Upper lobe of left lung (tissue), 6 donors: ENCODE measurements at regions not wholly inside any gene's neighbourhood (a gene's known extent, or its start where the extent isn't known, plus 50 kb on each side); places are given as distances from the start of the nearest gene placed in this dataset.
"Not testable (repeated sequence)": the region's sequence is repeated elsewhere in the genome, so short reads cannot be mapped to it uniquely, and the experiment has no call there.

Source experiments
- ATAC-seq, 2 donors: fragments of 200-7000 bp; cut with Tn5 transposase; one replicate each; pipeline ENCODE4 v1.9.1; 2022; ENCODE audit warnings: mild to moderate bottlenecking in 2 of 2, moderate library complexity in 2 of 2; ENCODE audit not compliant: low FRiP score in 2 of 2
- DNase-seq, 2 donors: peaks; one replicate each; pipeline ENCODE4 v3.0.0-alpha.2; 2019 to 2020
- H3K27ac ChIP-seq, 4 donors: fragments of 200-600 bp; sonication (generic); one replicate each; pipeline ENCODE4 v1.5.1; 2016 to 2019
- H3K27me3 ChIP-seq, 4 donors: fragments of 200-600 bp; sonication (generic); one replicate each; pipeline ENCODE4 v1.5.1; 2017 to 2019
- H3K36me3 ChIP-seq, 4 donors: fragments of 200-600 bp; sonication (generic); one replicate each; pipeline ENCODE4 v1.5.1; 2016 to 2019
- H3K4me1 ChIP-seq, 4 donors: fragments of 200-600 bp; sonication (generic); one replicate each; pipeline ENCODE4 v1.5.1; 2018 to 2019
- H3K4me3 ChIP-seq, 4 donors: fragments of 200-600 bp; sonication (generic); one replicate each; pipeline ENCODE4 v1.5.1; 2017 to 2019; ENCODE audit warnings: mild to moderate bottlenecking in 2 of 4, moderate library complexity in 1 of 4
- H3K9me3 ChIP-seq, 4 donors: fragments of 200-600 bp; sonication (generic); one replicate each; pipeline ENCODE4 v1.5.1; 2018 to 2019
- EP300 ChIP-seq, 4 donors: sonication (generic); formaldehyde crosslinking; IDR thresholded peaks; one replicate each; pipeline ENCODE4 v1.5.1; 2017; ENCODE audit warnings: antibody characterized with exemption in 4 of 4, control low read depth in 2 of 4
- POLR2A ChIP-seq, 4 donors: fragments of 450-650 bp; IDR thresholded peaks; one replicate each; pipeline ENCODE4 v1.5.1; 2016 to 2017; ENCODE audit warnings: antibody characterized with exemption in 4 of 4, mild to moderate bottlenecking in 2 of 4
- POLR2AphosphoS5 ChIP-seq, 2 donors: sonication (generic); formaldehyde crosslinking; IDR thresholded peaks; one replicate each; pipeline ENCODE4 v1.5.1; 2017; ENCODE audit warnings: antibody characterized with exemption in 2 of 2
- whole genome bisulfite sequencing, 2 donors: methylation state at CpG; one replicate each; pipeline ENCODE4 v1.1.5; 2017 to 2018; 5-methylcytosine and 5-hydroxymethylcytosine counted together
- TF ChIP-seq, protein P1 (sequence below), 6 experiments: fragments of 450-650 bp in 4 of 6; fragments of 200-600 bp in 2 of 6; sonication (generic) in 2 of 6; IDR thresholded peaks; one replicate each; pipeline ENCODE4 v1.5.1; 2016 to 2019; ENCODE audit warnings: antibody characterized with exemption in 6 of 6
- donor health status: DM: no; HTN: no; CAD: no; lungs with moderate emphysema.
- donor health status: DM: no; HTN: yes; CAD: no; lungs with severe emphysema.

DNA sequence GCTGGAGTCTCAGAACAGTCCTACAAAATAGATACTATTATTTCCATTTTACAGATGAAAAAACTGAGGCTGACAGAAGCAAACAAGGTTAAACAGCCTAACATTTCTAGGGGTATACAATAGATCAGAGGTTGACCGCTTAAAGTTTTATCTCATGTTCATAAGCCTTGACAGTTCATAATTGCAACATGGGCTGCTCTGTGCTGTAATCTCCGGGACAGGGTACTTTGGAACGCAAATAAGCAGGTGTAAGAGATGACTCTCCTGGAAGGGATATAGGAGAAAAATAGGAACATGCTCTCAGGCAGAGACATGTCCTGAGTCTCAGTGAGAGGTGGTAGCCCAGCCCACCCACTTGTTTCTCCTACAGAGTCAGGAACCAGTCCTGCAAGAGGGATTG lies 72.8 kb upstream of the RBM19 start:
- H3K4me1 ChIP-seq, result no peaks in the 10 kb centered on the region
- no peak for DNase-seq
- H3K36me3 ChIP-seq, result no peaks in the 10 kb centered on the region

DNA sequence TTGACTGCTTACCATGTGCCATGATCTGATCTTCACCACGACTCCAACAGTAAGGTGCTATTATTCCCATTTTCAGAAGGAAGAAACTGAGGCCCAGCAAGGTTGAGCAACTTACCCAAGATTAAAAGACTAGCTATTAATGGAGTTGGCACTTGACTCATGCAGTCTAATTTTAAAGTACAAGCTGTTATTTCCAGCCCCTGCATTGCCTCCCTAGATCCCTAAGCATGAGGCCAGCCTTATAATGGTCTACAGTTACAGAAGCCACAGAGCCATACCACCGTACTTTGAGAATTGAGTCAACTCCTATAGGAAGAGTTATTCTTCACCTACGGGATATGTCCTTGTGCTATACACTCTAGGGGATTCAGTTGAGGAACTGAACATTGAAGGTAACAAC lies 66.7 kb upstream of the RBM19 start:
- no peak overlapping the region for H3K4me3 ChIP-seq
- ATAC-seq, result no peak
- no peaks in the 10 kb centered on the region for H3K36me3 ChIP-seq
- no peak overlapping the region for H3K27ac ChIP-seq
- 89 to 91% methylated on average over 3 of the region's 3 CpGs for WGBS, 2 donors
- no peaks in the 10 kb centered on the region for H3K4me1 ChIP-seq
- H3K27me3 ChIP-seq, result peaks cover 0 to 4% (median 0%) of the 10 kb centered on the region in 4 donors
- no peaks in the 10 kb centered on the region for H3K9me3 ChIP-seq
- no peak for TF ChIP-seq POLR2A (IDR thresholded peaks at IDR 0.05)
- no peak for DNase-seq

More for the DNA sequence above, 72.8 kb upstream of the RBM19 start:
- 92 to 95% methylated on average over 3 of the region's 3 CpGs for WGBS, 2 donors
- Histone ChIP-seq H3K9me3 (no peaks in the 10 kb centered on the region), H3K27me3 (peaks cover 0 to 4% (median 0%) of the 10 kb centered on the region in 4 donors), H3K4me3 (no peak overlapping the region), H3K27ac (no peak overlapping the region)
- TF ChIP-seq, protein P1, sequence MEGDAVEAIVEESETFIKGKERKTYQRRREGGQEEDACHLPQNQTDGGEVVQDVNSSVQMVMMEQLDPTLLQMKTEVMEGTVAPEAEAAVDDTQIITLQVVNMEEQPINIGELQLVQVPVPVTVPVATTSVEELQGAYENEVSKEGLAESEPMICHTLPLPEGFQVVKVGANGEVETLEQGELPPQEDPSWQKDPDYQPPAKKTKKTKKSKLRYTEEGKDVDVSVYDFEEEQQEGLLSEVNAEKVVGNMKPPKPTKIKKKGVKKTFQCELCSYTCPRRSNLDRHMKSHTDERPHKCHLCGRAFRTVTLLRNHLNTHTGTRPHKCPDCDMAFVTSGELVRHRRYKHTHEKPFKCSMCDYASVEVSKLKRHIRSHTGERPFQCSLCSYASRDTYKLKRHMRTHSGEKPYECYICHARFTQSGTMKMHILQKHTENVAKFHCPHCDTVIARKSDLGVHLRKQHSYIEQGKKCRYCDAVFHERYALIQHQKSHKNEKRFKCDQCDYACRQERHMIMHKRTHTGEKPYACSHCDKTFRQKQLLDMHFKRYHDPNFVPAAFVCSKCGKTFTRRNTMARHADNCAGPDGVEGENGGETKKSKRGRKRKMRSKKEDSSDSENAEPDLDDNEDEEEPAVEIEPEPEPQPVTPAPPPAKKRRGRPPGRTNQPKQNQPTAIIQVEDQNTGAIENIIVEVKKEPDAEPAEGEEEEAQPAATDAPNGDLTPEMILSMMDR (IDR thresholded peaks at IDR 0.05), result no peak
- no peak for TF ChIP-seq POLR2A (IDR thresholded peaks at IDR 0.05)
- no peak for ATAC-seq

DNA sequence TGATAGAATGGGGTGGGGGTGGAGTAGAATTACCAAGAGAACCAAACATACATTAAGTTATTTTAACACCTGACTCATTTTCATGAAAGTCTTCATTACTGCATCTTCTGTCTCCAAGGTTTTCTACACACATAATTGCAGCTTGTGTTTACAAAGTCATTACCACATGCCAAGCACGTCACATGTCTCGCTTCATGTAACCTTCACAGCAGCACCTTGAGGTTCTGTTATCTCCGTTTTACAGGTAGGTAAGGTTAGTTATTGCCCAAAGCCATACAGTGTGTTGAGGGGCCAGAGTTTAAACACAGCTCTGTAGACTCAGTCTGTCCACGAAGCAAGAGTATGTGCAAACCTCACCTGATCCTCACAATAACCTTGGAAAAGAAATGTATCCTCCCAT lies 64.3 kb upstream of the RBM19 start:
- Histone ChIP-seq H3K4me1 (no peaks in the 10 kb centered on the region), H3K4me3 (no peak overlapping the region), H3K27ac (no peak overlapping the region), H3K36me3 (no peaks in the 10 kb centered on the region), H3K9me3 (peaks cover 0 to 8% (median 6%) of the 10 kb centered on the region in 4 donors), H3K27me3 (no peaks in the 10 kb centered on the region)
- 62 to 63% methylated on average over 4 of the region's 4 CpGs for WGBS, 2 donors
- ATAC-seq (no peak), DNase-seq (no peak)
- TF ChIP-seq, protein P1 (IDR thresholded peaks at IDR 0.05), result no peak
- TF ChIP-seq EP300 (IDR thresholded peaks at IDR 0.05), result no peak
- no peak for TF ChIP-seq POLR2AphosphoS5 (IDR thresholded peaks at IDR 0.05)
- TF ChIP-seq POLR2A (IDR thresholded peaks at IDR 0.05), result no peak

DNA sequence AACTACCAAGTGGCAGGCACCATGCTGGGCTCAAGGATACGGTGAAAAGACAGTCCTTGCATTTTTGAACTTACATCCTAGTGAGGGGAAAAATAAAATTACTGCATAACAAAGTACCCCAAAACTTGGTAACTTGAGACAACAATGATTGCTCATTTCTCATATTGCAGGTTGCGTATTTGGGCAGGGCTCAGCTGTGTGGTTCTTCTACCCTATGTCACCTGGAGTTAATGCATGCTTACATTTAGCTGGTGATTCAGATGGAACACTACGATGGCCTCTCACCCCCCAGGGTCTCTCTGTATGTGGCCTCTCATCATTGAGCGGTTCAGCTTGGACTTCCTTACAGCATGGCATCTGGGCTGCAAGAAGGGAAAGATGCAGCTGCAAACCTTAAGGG lies 60.7 kb upstream of the RBM19 start:
- DNase-seq, result no peak
- H3K9me3 ChIP-seq, result peaks cover 0 to 8% (median 6%) of the 10 kb centered on the region in 4 donors
- no peaks in the 10 kb centered on the region for H3K36me3 ChIP-seq
- no peaks in the 10 kb centered on the region for H3K4me1 ChIP-seq
- TF ChIP-seq POLR2A (IDR thresholded peaks at IDR 0.05) (no peak), POLR2AphosphoS5 (IDR thresholded peaks at IDR 0.05) (no peak), EP300 (IDR thresholded peaks at IDR 0.05) (no peak)
- TF ChIP-seq, protein P1 (IDR thresholded peaks at IDR 0.05), result no peak
- 71 to 94% methylated on average over 4 of the region's 4 CpGs for whole genome bisulfite sequencing, 2 donors
- ATAC-seq, result no peak
- H3K27me3 ChIP-seq, result no peaks in the 10 kb centered on the region
- H3K27ac ChIP-seq, result no peak overlapping the region
- no peak overlapping the region for H3K4me3 ChIP-seq

DNA sequence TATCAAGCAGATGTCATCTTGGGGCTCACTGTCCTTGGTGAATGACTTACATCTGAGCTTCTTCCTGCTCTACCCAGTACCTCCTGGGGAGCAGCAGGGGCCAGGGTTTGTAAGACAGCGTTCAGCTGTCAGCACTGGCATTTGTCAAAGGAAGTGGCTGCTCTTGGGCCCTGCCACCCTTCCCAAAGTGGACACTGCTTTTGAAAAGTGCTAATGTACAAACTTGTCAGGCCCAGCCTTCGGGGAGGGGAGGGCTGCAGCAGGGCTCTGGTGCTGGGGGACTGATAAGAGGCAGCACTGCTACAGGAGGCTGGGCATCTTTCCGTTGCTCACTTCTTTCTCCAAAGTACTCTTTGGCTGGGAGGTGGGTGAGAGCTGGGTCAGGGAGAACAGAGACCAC lies 59.8 kb upstream of the RBM19 start:
- Histone ChIP-seq H3K27ac (no peak overlapping the region), H3K4me3 (no peak overlapping the region), H3K36me3 (no peaks in the 10 kb centered on the region), H3K4me1 (no peaks in the 10 kb centered on the region), H3K9me3 (peaks cover 0 to 8% (median 6%) of the 10 kb centered on the region in 4 donors), H3K27me3 (no peaks in the 10 kb centered on the region)
- WGBS, 2 donors, result 11 to 43% methylated on average over 3 of the region's 3 CpGs
- TF ChIP-seq POLR2AphosphoS5 (IDR thresholded peaks at IDR 0.05), result no peak
- TF ChIP-seq, protein P1 (IDR thresholded peaks at IDR 0.05), result no peak
- TF ChIP-seq EP300 (IDR thresholded peaks at IDR 0.05), result no peak
- TF ChIP-seq POLR2A (IDR thresholded peaks at IDR 0.05), result no peak
- no peak for DNase-seq
- no peak for ATAC-seq

DNA sequence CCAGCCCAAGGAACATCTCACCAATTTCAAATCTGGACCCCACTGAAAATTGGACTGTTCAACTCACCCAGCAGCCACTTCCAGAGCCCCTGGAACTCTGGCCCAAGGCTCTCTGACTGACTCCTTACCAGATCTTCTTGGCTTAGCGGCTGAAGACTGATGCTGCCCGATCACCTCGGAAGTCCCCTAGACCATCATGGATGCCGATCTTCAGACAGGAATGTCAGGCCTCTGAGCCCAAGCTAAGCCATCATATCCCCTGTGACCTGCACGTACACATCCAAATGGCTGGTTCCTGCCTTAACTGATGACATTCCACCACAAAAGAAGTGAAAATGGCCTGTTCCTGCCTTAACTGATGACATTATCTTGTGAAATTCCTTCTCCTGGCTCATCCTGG lies 56.0 kb upstream of the RBM19 start:
- not testable (repeated sequence) for H3K4me1 ChIP-seq, H3K4me3 ChIP-seq, H3K36me3 ChIP-seq, ATAC-seq, DNase-seq, H3K27ac ChIP-seq, H3K27me3 ChIP-seq, H3K9me3 ChIP-seq
- WGBS, 2 donors, result 82 to 94% methylated on average over 3 to 5 of the region's 5 CpGs
